GM12872 (cell line): ENCODE measurements at regions not wholly inside any gene's neighbourhood (a gene's known extent, or its start where the extent isn't known, plus 50 kb on each side); places are given as distances from the start of the nearest gene placed in this dataset.

Experiments
- TF ChIP-seq, protein P1 (sequence below): IDR thresholded peaks from 3 replicates; pipeline ENCODE4 v1.5.1; 2011; ENCODE audit warnings: low read depth, mild to moderate bottlenecking, low read length, moderate library complexity; ENCODE audit not compliant: insufficient read depth

GRCh38 chr11:92295175-92296137 is 70.8 kb downstream of the FAT3 start:
- TF ChIP-seq, protein P1, sequence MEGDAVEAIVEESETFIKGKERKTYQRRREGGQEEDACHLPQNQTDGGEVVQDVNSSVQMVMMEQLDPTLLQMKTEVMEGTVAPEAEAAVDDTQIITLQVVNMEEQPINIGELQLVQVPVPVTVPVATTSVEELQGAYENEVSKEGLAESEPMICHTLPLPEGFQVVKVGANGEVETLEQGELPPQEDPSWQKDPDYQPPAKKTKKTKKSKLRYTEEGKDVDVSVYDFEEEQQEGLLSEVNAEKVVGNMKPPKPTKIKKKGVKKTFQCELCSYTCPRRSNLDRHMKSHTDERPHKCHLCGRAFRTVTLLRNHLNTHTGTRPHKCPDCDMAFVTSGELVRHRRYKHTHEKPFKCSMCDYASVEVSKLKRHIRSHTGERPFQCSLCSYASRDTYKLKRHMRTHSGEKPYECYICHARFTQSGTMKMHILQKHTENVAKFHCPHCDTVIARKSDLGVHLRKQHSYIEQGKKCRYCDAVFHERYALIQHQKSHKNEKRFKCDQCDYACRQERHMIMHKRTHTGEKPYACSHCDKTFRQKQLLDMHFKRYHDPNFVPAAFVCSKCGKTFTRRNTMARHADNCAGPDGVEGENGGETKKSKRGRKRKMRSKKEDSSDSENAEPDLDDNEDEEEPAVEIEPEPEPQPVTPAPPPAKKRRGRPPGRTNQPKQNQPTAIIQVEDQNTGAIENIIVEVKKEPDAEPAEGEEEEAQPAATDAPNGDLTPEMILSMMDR, result no peak

GRCh38 chr11:92296138-92296515 is 71.5 kb downstream of the FAT3 start:
- TF ChIP-seq, protein P1, result no peak

GRCh38 chr11:92297567-92298553 is 73.2 kb downstream of the FAT3 start:
- TF ChIP-seq, protein P1, result no peak

DNA sequence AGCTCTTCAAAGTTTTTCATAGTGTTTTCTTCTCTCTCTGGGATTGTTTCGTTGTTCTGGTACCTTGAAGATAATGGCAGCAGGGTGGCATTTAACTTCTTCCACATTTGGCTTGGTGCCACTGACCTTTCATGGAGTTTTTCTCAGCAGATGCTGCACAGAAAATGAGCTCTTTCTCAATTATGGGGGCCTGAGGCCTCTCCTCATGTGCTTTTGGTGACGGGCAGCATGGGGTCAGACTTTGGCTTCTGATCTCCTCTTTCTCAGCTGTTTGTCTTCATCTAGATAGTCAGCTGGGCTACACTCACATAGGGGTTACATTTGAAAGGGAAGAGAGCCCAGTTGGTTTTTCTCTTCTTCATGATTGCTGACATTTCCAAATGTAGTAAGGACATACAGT is 76.3 kb downstream of the FAT3 start:
- TF ChIP-seq, protein P1, result no peak

- TF ChIP-seq, protein P1, result no peak
Observed at GRCh38 chr11:92302770-92303169, 78.2 kb downstream of the FAT3 start.

DNA sequence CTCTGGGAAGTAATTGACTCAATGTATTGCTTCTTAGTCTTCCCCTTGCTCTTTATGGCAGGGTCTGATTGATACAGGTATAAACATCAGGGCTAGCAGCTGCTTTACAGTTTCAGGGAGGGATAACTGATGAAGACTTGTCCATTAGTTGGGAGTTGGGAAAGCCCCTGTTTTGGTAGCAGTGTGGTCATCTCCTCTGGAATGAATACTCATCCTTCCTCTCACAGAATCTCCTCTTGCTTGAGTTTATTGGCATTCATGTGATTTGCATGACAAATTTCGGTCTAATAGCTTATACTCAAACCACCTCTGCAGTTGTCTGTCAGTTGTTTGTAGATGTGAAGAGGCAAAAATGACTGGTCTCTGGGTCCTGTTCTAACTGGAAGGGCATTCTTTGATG is 79.7 kb downstream of the FAT3 start:
- TF ChIP-seq, protein P1, result no peak

GRCh38 chr11:92306966-92307510 is 82.4 kb downstream of the FAT3 start:
- TF ChIP-seq, protein P1, result no peak
